Pulmonary artery endothelial cell (primary cell): ENCODE measurements at regions not wholly inside any gene's neighbourhood (a gene's known extent, or its start where the extent isn't known, plus 50 kb on each side); places are given as distances from the start of the nearest gene placed in this dataset.
"Not testable (repeated sequence)": the region's sequence is repeated elsewhere in the genome, so short reads cannot be mapped to it uniquely, and the experiment has no call there.

Experiments
- DNase-seq: peaks from one replicate; pipeline ENCODE4 v3.0.0-alpha.2; 2011; ENCODE audit warnings: low read depth, low spot score

GRCh38 chr12:92403210-92404175, 257.8 kb upstream of the BTG1 start:
- no peak for DNase-seq

GRCh38 chr12:92402415-92402814, 256.8 kb upstream of the BTG1 start:
- no peak for DNase-seq

- no peak for DNase-seq
These were observed 254.4 kb upstream of the BTG1 start for GRCh38 chr12:92400006-92400405.

- no peak for DNase-seq
These were observed 253.1 kb upstream of the BTG1 start for GRCh38 chr12:92398565-92399309.

GRCh38 chr12:92396647-92397252, 251.1 kb upstream of the BTG1 start:
- DNase-seq: no peak

GRCh38 chr12:92395322-92395721, 249.7 kb upstream of the BTG1 start:
- no peak for DNase-seq

- no peak for DNase-seq
These were observed 249.2 kb upstream of the BTG1 start for GRCh38 chr12:92394895-92395294.

GRCh38 chr12:92393504-92393903, 247.9 kb upstream of the BTG1 start:
- no peak for DNase-seq

GRCh38 chr12:92391726-92392125, 246.1 kb upstream of the BTG1 start:
- not testable (repeated sequence) for DNase-seq

GRCh38 chr12:92389466-92389865, 243.8 kb upstream of the BTG1 start:
- no peak for DNase-seq

- DNase-seq: no peak
These were observed 239.7 kb upstream of the BTG1 start for GRCh38 chr12:92385296-92385695.

- DNase-seq: no peak
These were observed 238.9 kb upstream of the BTG1 start for GRCh38 chr12:92384571-92384970.

GRCh38 chr12:92382383-92382878, 236.8 kb upstream of the BTG1 start:
- no peak for DNase-seq

- no peak for DNase-seq
These were observed 236.2 kb upstream of the BTG1 start for GRCh38 chr12:92381856-92382255.

- DNase-seq: no peak
These were observed 233.2 kb upstream of the BTG1 start for GRCh38 chr12:92378682-92379479.

- not testable (repeated sequence) for DNase-seq
These were observed 229.9 kb upstream of the BTG1 start for GRCh38 chr12:92375504-92375903.

- no peak for DNase-seq
These were observed 225.2 kb upstream of the BTG1 start for GRCh38 chr12:92370828-92371227.

- DNase-seq: no peak
These were observed 224.0 kb upstream of the BTG1 start for GRCh38 chr12:92369636-92370035.

GRCh38 chr12:92369056-92369455, 223.4 kb upstream of the BTG1 start:
- no peak for DNase-seq

GRCh38 chr12:92365836-92366235, 220.2 kb upstream of the BTG1 start:
- no peak for DNase-seq

- no peak for DNase-seq
These were observed 219.7 kb upstream of the BTG1 start for GRCh38 chr12:92365333-92365732.
